HCT116 (cell line): ENCODE measurements at regions not wholly inside any gene's neighbourhood (a gene's known extent, or its start where the extent isn't known, plus 50 kb on each side); places are given as distances from the start of the nearest gene placed in this dataset.

ENCODE experiments used
- ATAC-seq: fragments of 200-7000 bp; cut with Tn5 transposase; 2 replicates; pipeline ENCODE4 v1.9.1; 2020; ENCODE audit warnings: mild to moderate bottlenecking, moderate library complexity
- BruUV-seq: library from RNA; stranded (reverse); fragments of 400-500 nt; replicated peaks from 2 replicates; lab custom pipeline; 2021; lab: Mats Ljungman, UMichigan
- CTCF ChIA-PET: fragments of 300-600 bp; sonication (Branson Sonifier 250); formaldehyde crosslinking; loops from one replicate; lab custom pipeline; 2021; ENCODE audit warnings: antibody characterized with exemption; lab: Charles Lee
- POLR2A ChIA-PET: fragments of 300-600, 350-600 bp; sonication (Branson Sonifier 250); formaldehyde crosslinking; loops from one replicate; lab custom pipeline; 2021; ENCODE audit warnings: antibody characterized with exemption; lab: Charles Lee
- RAD21 ChIA-PET, 2 experiments: fragments of 300-600 bp; sonication (Branson Sonifier 250); formaldehyde crosslinking; loops; one replicate each; lab custom pipeline; 2023; ENCODE audit warnings: low total read pairs in 2 of 2; ENCODE audit not compliant: uncharacterized antibody in 2 of 2, unreplicated experiment in 2 of 2, low non-redundant PET in 1 of 2; lab: Charles Lee
- DNase-seq: peaks from one replicate; pipeline ENCODE4 v3.0.0-alpha.2; 2010; ENCODE audit warnings: low read depth, low spot score
- H2AFZ ChIP-seq: fragments of 200-600 bp; shearing (Covaris generic), sonication (generic); 2 replicates; pipeline ENCODE4 v1.6.1; 2017; ENCODE audit warnings: low read depth, mixed run types, mixed read lengths, antibody characterized with exemption, low read length; ENCODE audit not compliant: poor library complexity, severe bottlenecking
- H3K27ac ChIP-seq: 2 replicates; pipeline ENCODE4 v1.5.1; 2012; ENCODE audit warnings: low read depth, low read length
- H3K27me3 ChIP-seq: fragments of 200-600 bp; sonication (generic); 2 replicates; pipeline ENCODE4 v1.6.1; 2016; ENCODE audit warnings: mixed run types, low read length, mixed read lengths; ENCODE audit not compliant: insufficient read depth
- H3K36me3 ChIP-seq, 2 experiments: fragments of 200-500 bp in 1 of 2; fragments of 200-600 bp in 1 of 2; sonication (Bioruptor generic) in 1 of 2; sonication (generic) in 1 of 2; 2 replicates each; pipeline versions ENCODE4 v1.5.1 to v1.6.1; 2014 to 2016; ENCODE audit warnings: low read length in 2 of 2, inconsistent platforms in 1 of 2, mixed read lengths in 1 of 2, mixed run types in 1 of 2; ENCODE audit not compliant: insufficient read depth in 2 of 2, control insufficient read depth in 1 of 2
- H3K4me1 ChIP-seq, 2 experiments: fragments of 200-600 bp in 1 of 2; sonication (generic) in 1 of 2; 2 replicates each; pipeline versions ENCODE4 v1.5.1 to v1.6.1; 2012 to 2017; ENCODE audit warnings: low read length in 2 of 2, inconsistent platforms in 1 of 2, mild to moderate bottlenecking in 1 of 2, mixed read lengths in 1 of 2, mixed run types in 1 of 2, moderate library complexity in 1 of 2; ENCODE audit not compliant: insufficient read depth in 2 of 2, control insufficient read depth in 1 of 2
- H3K4me2 ChIP-seq: fragments of 200-600 bp; sonication (generic); 2 replicates; pipeline ENCODE4 v1.6.1; 2017; ENCODE audit warnings: mixed run types, low read length, mixed read lengths
- H3K4me3 ChIP-seq, 2 experiments: fragments of 200-600 bp in 1 of 2; sonication (generic) in 1 of 2; replicated peaks in 1 of 2; 2 replicates each; pipeline ENCODE4 v1.5.1; 2011 to 2016; ENCODE audit warnings: low read length in 2 of 2, control low read depth in 1 of 2, low read depth in 1 of 2, mild to moderate bottlenecking in 1 of 2, mixed read lengths in 1 of 2, mixed run types in 1 of 2
- H3K79me2 ChIP-seq: fragments of 200-600 bp; sonication (generic); 2 replicates; pipeline ENCODE4 v1.6.1; 2017; ENCODE audit warnings: mild to moderate bottlenecking, mixed run types, low read length, moderate library complexity, mixed read lengths; ENCODE audit not compliant: insufficient read depth
- H3K9ac ChIP-seq: fragments of 200-600 bp; sonication (generic); 2 replicates; pipeline ENCODE4 v1.6.1; 2016; ENCODE audit warnings: low read length, mixed read lengths
- H3K9me2 ChIP-seq: fragments of 200-600 bp; sonication (generic), shearing (Covaris generic); 2 replicates; pipeline ENCODE4 v1.6.1; 2017; ENCODE audit warnings: mixed run types, mild to moderate bottlenecking, moderate library complexity; ENCODE audit not compliant: insufficient read depth
- H3K9me3 ChIP-seq, 2 experiments: fragments of 200-500 bp in 1 of 2; fragments of 200-600 bp in 1 of 2; sonication (Bioruptor generic) in 1 of 2; sonication (generic) in 1 of 2; 2 replicates each; pipeline ENCODE4 v1.6.1; 2014 to 2017; ENCODE audit warnings: low read length in 2 of 2, mixed read lengths in 2 of 2, inconsistent platforms in 1 of 2, low read depth in 1 of 2, mild to moderate bottlenecking in 1 of 2, mixed run types in 1 of 2, moderate library complexity in 1 of 2; ENCODE audit not compliant: control insufficient read depth in 1 of 2, insufficient read depth in 1 of 2
- H4K20me1 ChIP-seq: fragments of 200-600 bp; sonication (generic), shearing (Covaris generic); 2 replicates; pipeline ENCODE4 v1.6.1; 2017; ENCODE audit warnings: mixed run types, mild to moderate bottlenecking, moderate library complexity; ENCODE audit not compliant: insufficient read depth
- CBX3 ChIP-seq: IDR thresholded peaks from 2 replicates; pipeline ENCODE4 v1.6.1; 2012; ENCODE audit warnings: low read depth
- CEBPB ChIP-seq: IDR thresholded peaks from 2 replicates; pipeline ENCODE4 v1.6.1; 2012; ENCODE audit warnings: low read depth
- EGR1 ChIP-seq: IDR thresholded peaks from 2 replicates; pipeline ENCODE4 v1.6.1; 2012; ENCODE audit warnings: low read depth
- EZH2 ChIP-seq: fragments of 200-600 bp; sonication (generic); IDR thresholded peaks from 2 replicates; pipeline ENCODE4 v1.6.1; 2017; ENCODE audit warnings: antibody characterized with exemption, mixed run types
- EZH2phosphoT487 ChIP-seq: fragments of 200-600 bp; IDR thresholded peaks from 2 replicates; pipeline ENCODE4 v1.6.1; 2018; ENCODE audit warnings: antibody characterized with exemption, borderline replicate concordance
- POLR2A ChIP-seq: IDR thresholded peaks from 2 replicates; pipeline ENCODE4 v1.7.0; 2011; ENCODE audit warnings: borderline replicate concordance; ENCODE audit not compliant: insufficient read depth, insufficient read length; ENCODE audit errors: extremely low read depth
- RAD21 ChIP-seq: IDR thresholded peaks from 2 replicates; pipeline ENCODE4 v1.6.1; 2012; ENCODE audit warnings: low read depth, mild to moderate bottlenecking
- SP1 ChIP-seq: IDR thresholded peaks from 2 replicates; pipeline ENCODE4 v1.6.1; 2012; ENCODE audit warnings: low read depth
- SRF ChIP-seq: IDR thresholded peaks from 2 replicates; pipeline ENCODE4 v1.6.1; 2012; ENCODE audit warnings: low read depth
- TCF7L2 ChIP-seq: IDR thresholded peaks from 2 replicates; pipeline ENCODE4 v1.7.0; 2011; ENCODE audit warnings: borderline replicate concordance, inconsistent platforms; ENCODE audit not compliant: insufficient read depth, insufficient read length; ENCODE audit errors: extremely low read depth
- YY1 ChIP-seq: IDR thresholded peaks from 2 replicates; pipeline ENCODE4 v1.6.1; 2011; ENCODE audit warnings: low read length, low read depth, moderate library complexity, mild to moderate bottlenecking; ENCODE audit not compliant: insufficient replicate concordance; ENCODE audit errors: extremely low read depth
- intact Hi-C: fragments of 100-400 bp; cut with micrococcal nuclease; formaldehyde crosslinking; loops from 2 replicates; pipeline ENCODE4 v1.10.0; 2022
- TF ChIP-seq, protein P1 (sequence below): IDR thresholded peaks from 2 replicates; pipeline ENCODE4 v1.6.1; 2012
- TF ChIP-seq, protein P2 (sequence below), 3 experiments: fragments of 200-600 bp in 1 of 3; sonication (generic) in 1 of 3; IDR thresholded peaks in 2 of 3; conservative IDR thresholded peaks in 1 of 3; 2 replicates each; pipeline ENCODE4 v1.5.1; 2012 to 2017; ENCODE audit warnings: low read depth in 2 of 3, low read length in 2 of 3, antibody characterized with exemption in 1 of 3, borderline replicate concordance in 1 of 3, control low read depth in 1 of 3, mild to moderate bottlenecking in 1 of 3, mixed read lengths in 1 of 3, mixed run types in 1 of 3, moderate library complexity in 1 of 3; ENCODE audit not compliant: insufficient read depth in 1 of 3
- TF ChIP-seq, protein P3 (sequence below): IDR thresholded peaks from 2 replicates; pipeline ENCODE4 v1.6.1; 2011; ENCODE audit warnings: mild to moderate bottlenecking, low read length, moderate library complexity; ENCODE audit not compliant: insufficient replicate concordance; ENCODE audit errors: extremely low read depth

DNA sequence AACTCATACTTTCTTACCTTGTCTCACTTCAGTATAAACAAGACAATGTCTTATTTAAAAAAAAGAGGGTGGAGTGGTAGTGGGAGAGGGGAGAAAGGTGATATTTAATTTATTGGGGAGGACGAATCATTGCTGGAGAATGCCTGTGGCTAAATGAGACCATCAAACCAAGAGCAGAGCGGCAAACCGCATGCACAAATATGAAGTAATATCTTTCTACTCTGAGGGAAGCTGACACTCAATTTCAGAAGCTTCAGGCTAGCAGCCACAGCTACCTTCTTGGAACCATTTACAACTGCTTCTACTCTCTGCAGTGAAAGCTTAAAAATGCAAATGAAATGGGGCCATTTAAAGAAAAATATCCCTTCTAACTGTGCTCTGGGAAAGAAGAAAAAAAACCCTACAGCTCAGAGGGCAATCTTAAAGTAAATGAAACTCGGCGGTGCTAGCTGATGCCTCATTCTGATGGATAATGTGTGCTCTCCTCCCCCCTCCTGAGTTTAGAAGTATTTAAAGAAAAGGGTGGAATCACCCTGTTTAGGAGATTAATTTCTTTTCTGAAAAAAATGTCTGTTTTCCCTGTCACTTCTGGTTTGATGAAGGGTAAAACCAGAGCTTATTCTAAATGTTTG, 178.2 kb upstream of the CAMK1G start:
- H3K9me3 ChIP-seq: no peaks in the 10 kb centered on the region
- POLR2A ChIA-PET: no interaction called here

DNA sequence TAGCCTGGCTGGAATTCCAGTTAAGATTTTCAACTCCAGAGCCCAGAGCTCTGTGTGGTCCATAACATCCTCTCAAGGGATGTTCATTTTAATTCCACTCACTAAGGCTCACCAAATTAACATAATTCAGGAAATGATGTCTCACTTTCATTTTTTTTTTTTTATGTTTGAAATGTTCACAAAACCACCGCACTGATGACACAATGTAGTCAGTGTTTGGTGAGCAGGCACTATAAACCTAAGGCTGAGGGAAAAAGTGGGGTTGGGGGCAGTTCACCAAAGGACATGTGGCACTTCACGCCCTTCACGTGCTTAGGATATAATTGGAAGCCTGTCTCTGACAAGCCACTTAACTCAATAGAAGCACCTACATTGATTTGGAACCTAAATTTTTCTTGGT, 177.3 kb upstream of the CAMK1G start:
- no peak for TF ChIP-seq SRF
- TF ChIP-seq RAD21: no peak
- no peak for TF ChIP-seq SP1
- TF ChIP-seq CBX3: no peak
- TF ChIP-seq, protein P1, sequence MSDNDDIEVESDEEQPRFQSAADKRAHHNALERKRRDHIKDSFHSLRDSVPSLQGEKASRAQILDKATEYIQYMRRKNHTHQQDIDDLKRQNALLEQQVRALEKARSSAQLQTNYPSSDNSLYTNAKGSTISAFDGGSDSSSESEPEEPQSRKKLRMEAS: no peak
- TF ChIP-seq, protein P2, sequence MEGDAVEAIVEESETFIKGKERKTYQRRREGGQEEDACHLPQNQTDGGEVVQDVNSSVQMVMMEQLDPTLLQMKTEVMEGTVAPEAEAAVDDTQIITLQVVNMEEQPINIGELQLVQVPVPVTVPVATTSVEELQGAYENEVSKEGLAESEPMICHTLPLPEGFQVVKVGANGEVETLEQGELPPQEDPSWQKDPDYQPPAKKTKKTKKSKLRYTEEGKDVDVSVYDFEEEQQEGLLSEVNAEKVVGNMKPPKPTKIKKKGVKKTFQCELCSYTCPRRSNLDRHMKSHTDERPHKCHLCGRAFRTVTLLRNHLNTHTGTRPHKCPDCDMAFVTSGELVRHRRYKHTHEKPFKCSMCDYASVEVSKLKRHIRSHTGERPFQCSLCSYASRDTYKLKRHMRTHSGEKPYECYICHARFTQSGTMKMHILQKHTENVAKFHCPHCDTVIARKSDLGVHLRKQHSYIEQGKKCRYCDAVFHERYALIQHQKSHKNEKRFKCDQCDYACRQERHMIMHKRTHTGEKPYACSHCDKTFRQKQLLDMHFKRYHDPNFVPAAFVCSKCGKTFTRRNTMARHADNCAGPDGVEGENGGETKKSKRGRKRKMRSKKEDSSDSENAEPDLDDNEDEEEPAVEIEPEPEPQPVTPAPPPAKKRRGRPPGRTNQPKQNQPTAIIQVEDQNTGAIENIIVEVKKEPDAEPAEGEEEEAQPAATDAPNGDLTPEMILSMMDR (IDR thresholded peaks at IDR 0.05 in 2 of 3, conservative IDR thresholded peaks at IDR 0.05 in 1 of 3; ENCODE audit: borderline replicate concordance in 1 of 3, insufficient read depth in 1 of 3, low read depth in 2 of 3, low read length in 2 of 3): no peak
- no peak for TF ChIP-seq EZH2phosphoT487
- TF ChIP-seq POLR2A: no peak
- TF ChIP-seq YY1: no peak
- no peak for TF ChIP-seq EZH2
- no peak for TF ChIP-seq CEBPB
- intact Hi-C loops: no loop called here
- H3K27ac ChIP-seq: no peak overlapping the region
- peak overlapping the region; percentile 27 for H2AFZ ChIP-seq
- RAD21 ChIA-PET: no interaction called here
- no peak overlapping the region for H3K4me2 ChIP-seq
- H4K20me1 ChIP-seq: no peaks in the 10 kb centered on the region
- H3K36me3 ChIP-seq: no peaks in the 10 kb centered on the region
- H3K79me2 ChIP-seq: no peaks in the 10 kb centered on the region
- no peaks in the 10 kb centered on the region; the same call in 1 of the 2 replicates for H3K9me2 ChIP-seq
- H3K4me3 ChIP-seq: no peak overlapping the region
- H3K9me3 ChIP-seq: no peaks in the 10 kb centered on the region
- peaks cover 10 to 63% of the 10 kb centered on the region in 2 experiments for H3K4me1 ChIP-seq
- POLR2A ChIA-PET: interaction anchor here (0.6 kb wide), 1 partner anchor 17 kb away, joined by 3 read pairs; no protein-coding TSS in a partner anchor
- CTCF ChIA-PET: no interaction called here
- no peak overlapping the region for H3K9ac ChIP-seq
- DNase-seq: no peak
- no peak for ATAC-seq
- BruUV-seq: no TSS peak
- no peaks in the 10 kb centered on the region for H3K27me3 ChIP-seq

More for the DNA sequence above, 178.2 kb upstream of the CAMK1G start:
- Histone ChIP-seq H3K4me2 (peak overlapping the region; percentile 62), H2AFZ (peak overlapping the region; percentile 27), H3K4me1 (peaks cover 10 to 59% of the 10 kb centered on the region in 2 experiments), H3K27ac (no peak overlapping the region), H3K9me2 (no peaks in the 10 kb centered on the region; the same call in 1 of the 2 replicates), H3K4me3 (no peak overlapping the region), H4K20me1 (no peaks in the 10 kb centered on the region), H3K79me2 (no peaks in the 10 kb centered on the region), H3K36me3 (no peaks in the 10 kb centered on the region), H3K9ac (no peak overlapping the region), H3K27me3 (no peaks in the 10 kb centered on the region)
- intact Hi-C loops: no loop called here
- TF ChIP-seq RAD21 (no peak), TCF7L2 (no peak), EGR1 (no peak), SP1 (no peak)
- TF ChIP-seq, protein P3, sequence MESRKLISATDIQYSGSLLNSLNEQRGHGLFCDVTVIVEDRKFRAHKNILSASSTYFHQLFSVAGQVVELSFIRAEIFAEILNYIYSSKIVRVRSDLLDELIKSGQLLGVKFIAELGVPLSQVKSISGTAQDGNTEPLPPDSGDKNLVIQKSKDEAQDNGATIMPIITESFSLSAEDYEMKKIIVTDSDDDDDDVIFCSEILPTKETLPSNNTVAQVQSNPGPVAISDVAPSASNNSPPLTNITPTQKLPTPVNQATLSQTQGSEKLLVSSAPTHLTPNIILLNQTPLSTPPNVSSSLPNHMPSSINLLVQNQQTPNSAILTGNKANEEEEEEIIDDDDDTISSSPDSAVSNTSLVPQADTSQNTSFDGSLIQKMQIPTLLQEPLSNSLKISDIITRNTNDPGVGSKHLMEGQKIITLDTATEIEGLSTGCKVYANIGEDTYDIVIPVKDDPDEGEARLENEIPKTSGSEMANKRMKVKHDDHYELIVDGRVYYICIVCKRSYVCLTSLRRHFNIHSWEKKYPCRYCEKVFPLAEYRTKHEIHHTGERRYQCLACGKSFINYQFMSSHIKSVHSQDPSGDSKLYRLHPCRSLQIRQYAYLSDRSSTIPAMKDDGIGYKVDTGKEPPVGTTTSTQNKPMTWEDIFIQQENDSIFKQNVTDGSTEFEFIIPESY: no peak
- TF ChIP-seq, protein P1: no peak
- no TSS peak for BruUV-seq
- ATAC-seq: no peak
- CTCF ChIA-PET: no interaction called here
- no peak for DNase-seq
- RAD21 ChIA-PET: no interaction called here
